C4-2B (cell line): ENCODE measurements at regions not wholly inside any gene's neighbourhood (a gene's known extent, or its start where the extent isn't known, plus 50 kb on each side); places are given as distances from the start of the nearest gene placed in this dataset.

ENCODE experiments used
- ZFX ChIP-seq: fragments of 450-650 bp; IDR thresholded peaks from 2 replicates; pipeline ENCODE4 v1.6.1; 2017
- TF ChIP-seq, protein P1 (sequence below): fragments of 450-650 bp; conservative IDR thresholded peaks from 2 replicates; pipeline ENCODE4 v1.5.1; 2017; ENCODE audit warnings: mild to moderate bottlenecking

DNA sequence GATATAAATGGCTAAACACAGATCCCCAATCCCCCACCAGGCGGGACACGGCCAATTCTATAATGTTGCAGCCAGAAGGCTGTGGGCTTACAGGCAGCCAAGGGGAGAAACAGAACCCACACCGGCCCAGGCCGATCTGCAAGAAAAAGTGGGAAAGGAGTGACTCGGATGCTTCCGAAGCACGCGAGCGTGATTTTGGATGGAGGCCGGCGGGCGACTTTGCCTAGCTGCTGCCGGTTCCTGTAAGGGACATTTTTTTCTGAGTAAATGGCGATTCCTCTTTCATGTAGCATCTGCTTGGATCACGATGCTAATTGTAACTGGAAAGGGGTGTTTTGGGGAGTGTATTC lies 470.2 kb downstream of the PCDH19 start:
- TF ChIP-seq, protein P1, sequence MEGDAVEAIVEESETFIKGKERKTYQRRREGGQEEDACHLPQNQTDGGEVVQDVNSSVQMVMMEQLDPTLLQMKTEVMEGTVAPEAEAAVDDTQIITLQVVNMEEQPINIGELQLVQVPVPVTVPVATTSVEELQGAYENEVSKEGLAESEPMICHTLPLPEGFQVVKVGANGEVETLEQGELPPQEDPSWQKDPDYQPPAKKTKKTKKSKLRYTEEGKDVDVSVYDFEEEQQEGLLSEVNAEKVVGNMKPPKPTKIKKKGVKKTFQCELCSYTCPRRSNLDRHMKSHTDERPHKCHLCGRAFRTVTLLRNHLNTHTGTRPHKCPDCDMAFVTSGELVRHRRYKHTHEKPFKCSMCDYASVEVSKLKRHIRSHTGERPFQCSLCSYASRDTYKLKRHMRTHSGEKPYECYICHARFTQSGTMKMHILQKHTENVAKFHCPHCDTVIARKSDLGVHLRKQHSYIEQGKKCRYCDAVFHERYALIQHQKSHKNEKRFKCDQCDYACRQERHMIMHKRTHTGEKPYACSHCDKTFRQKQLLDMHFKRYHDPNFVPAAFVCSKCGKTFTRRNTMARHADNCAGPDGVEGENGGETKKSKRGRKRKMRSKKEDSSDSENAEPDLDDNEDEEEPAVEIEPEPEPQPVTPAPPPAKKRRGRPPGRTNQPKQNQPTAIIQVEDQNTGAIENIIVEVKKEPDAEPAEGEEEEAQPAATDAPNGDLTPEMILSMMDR, result no peak
- no peak for TF ChIP-seq ZFX
